ENCODE measurements at regions not wholly inside any gene's neighbourhood (a gene's known extent, or its start where the extent isn't known, plus 50 kb on each side); places are given as distances from the start of the nearest gene placed in this dataset.
"Not testable (repeated sequence)": the region's sequence is repeated elsewhere in the genome, so short reads cannot be mapped to it uniquely, and the experiment has no call there.

DNA sequence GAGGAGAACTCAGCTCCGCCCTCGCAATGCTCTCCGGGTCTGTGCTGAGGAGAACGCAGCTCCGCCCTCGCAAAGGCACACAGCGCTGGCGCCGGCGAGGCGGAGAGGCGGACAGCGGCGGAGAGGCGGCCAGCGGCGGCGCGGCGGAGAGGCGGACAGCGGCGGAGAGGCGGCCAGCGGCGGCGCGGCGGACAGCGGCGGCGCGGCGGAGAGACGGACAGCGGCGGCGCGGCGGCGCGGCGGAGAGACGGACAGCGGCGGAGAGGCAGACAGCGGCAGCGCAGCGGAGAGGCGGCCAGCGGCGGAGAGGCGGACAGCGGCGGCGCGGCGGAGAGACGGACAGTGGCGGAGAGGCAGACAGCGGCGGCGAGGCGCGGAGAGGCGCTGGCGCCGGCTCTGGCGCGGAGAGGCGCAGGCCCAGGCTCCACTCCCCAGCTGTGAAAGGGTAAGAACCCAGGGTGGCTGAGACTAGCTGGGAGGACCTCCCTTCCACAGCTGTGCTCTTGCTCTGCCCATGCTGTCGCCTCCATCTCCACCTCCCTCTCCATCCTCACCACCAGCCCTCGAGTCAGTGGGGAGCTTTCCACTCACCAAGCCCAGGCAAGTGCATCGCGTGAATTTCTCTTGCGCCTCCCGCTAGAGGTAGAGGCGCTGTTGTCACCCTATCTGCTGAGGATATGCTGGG, 2879.9 kb downstream of the RPIA start:
- WGBS, 2 donors, result 36 to 86% methylated on average over 71 to 78 of the region's 78 CpGs
- ATAC-seq (ENCODE audit: low FRiP score); H3K27me3 ChIP-seq (ENCODE audit: control insufficient read depth in 1 of 2, insufficient read depth in 2 of 2, low read length in 1 of 2); H3K36me3 ChIP-seq (ENCODE audit: control insufficient read depth in 1 of 2, insufficient read depth in 2 of 2, low read length in 1 of 2); H3K9me3 ChIP-seq (ENCODE audit: control insufficient read depth, low read length); H3K27ac ChIP-seq (ENCODE audit: low read depth in 1 of 2, low read length in 2 of 2); H3K4me1 ChIP-seq (ENCODE audit: control insufficient read depth in 1 of 2, insufficient read depth in 2 of 2, low read length in 2 of 2); intact Hi-C loops (cut with DNase I): not testable (repeated sequence)
- H3K4me3 ChIP-seq (ENCODE audit: low read length in 2 of 2), result peak overlapping the region in 1 of 2 donors; percentile 45
- peak; percentile 59 to 76 for DNase-seq

DNA sequence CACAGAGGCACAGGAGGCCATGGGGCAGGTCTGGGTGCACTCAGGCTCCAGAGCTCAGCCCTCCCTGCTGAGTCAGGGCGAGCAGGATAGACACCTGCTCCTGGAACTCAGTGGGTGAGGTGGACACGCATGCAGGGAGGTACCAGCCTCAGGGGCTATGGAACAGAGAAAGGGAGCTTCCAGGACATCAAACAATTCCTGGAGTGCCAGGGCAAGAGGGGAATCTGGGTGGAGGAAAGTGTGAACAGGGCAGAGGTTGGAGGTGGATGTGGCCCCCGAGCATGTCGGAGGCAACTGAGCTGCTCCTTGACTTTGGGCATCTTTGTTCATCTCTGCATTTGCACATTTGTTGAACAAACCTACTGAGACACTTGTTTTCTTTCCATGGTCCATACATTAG, 2881.5 kb downstream of the RPIA start:
- H3K27me3 ChIP-seq (ENCODE audit: control insufficient read depth in 1 of 2, insufficient read depth in 2 of 2, low read length in 1 of 2); H3K4me3 ChIP-seq (ENCODE audit: low read length in 2 of 2); H3K4me1 ChIP-seq (ENCODE audit: control insufficient read depth in 1 of 2, insufficient read depth in 2 of 2, low read length in 2 of 2); DNase-seq; ATAC-seq (ENCODE audit: low FRiP score); H3K36me3 ChIP-seq (ENCODE audit: control insufficient read depth in 1 of 2, insufficient read depth in 2 of 2, low read length in 1 of 2); H3K9me3 ChIP-seq (ENCODE audit: control insufficient read depth, low read length); intact Hi-C loops (cut with DNase I); H3K27ac ChIP-seq (ENCODE audit: low read depth in 1 of 2, low read length in 2 of 2): not testable (repeated sequence)
- WGBS, 2 donors, result 82 to 86% methylated on average over 4 of the region's 4 CpGs

DNA sequence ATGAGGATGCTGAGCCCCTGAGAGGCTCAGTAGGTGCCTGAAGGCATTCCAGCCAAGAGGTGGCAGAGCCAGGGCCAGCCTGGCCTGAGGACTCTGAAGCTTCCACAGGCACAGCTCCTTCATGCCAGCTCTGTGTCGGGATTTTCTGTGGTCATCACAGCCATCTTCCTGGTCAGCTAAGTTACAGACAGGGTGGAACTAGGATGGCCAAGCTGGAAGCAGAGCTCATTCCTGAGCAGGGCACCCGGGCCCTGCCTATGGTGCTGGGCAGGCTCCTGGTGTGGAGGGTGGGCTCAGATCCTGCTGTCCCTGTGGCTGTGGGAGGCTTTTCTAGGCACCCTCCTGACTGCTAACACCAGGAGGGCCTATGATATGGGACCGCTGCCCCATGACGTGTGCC, 2882.3 kb downstream of the RPIA start:
- H3K9me3 ChIP-seq (ENCODE audit: control insufficient read depth, low read length); DNase-seq; intact Hi-C loops (cut with DNase I); H3K4me3 ChIP-seq (ENCODE audit: low read length in 2 of 2); H3K27ac ChIP-seq (ENCODE audit: low read depth in 1 of 2, low read length in 2 of 2); H3K4me1 ChIP-seq (ENCODE audit: control insufficient read depth in 1 of 2, insufficient read depth in 2 of 2, low read length in 2 of 2); ATAC-seq (ENCODE audit: low FRiP score); H3K36me3 ChIP-seq (ENCODE audit: control insufficient read depth in 1 of 2, insufficient read depth in 2 of 2, low read length in 1 of 2); H3K27me3 ChIP-seq (ENCODE audit: control insufficient read depth in 1 of 2, insufficient read depth in 2 of 2, low read length in 1 of 2): not testable (repeated sequence)
- 80 to 87% methylated on average over 2 of the region's 4 CpGs for WGBS, 2 donors

DNA sequence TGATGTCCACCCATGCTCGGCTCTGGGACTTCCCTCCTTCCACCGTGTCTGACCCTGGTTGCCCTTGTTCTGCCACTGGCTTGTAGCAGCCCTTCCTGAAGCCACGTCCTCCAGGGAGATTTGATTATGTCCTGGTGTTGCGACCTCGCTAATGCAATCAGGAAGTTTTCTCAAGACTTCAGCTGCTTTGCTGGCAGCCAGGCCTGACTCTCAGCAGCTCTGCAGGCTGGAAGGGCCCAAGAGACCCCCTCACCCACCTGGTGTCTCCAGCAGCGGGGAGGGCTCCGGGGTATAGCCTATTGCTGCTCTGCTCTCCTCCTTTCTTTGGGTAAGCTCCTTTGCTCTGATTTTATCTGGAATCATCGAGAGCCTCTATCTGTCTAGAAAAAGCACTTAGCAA, 2882.8 kb downstream of the RPIA start:
- H3K4me1 ChIP-seq (ENCODE audit: control insufficient read depth in 1 of 2, insufficient read depth in 2 of 2, low read length in 2 of 2); H3K9me3 ChIP-seq (ENCODE audit: control insufficient read depth, low read length); DNase-seq; H3K36me3 ChIP-seq (ENCODE audit: control insufficient read depth in 1 of 2, insufficient read depth in 2 of 2, low read length in 1 of 2); H3K27ac ChIP-seq (ENCODE audit: low read depth in 1 of 2, low read length in 2 of 2); ATAC-seq (ENCODE audit: low FRiP score); intact Hi-C loops (cut with DNase I); H3K27me3 ChIP-seq (ENCODE audit: control insufficient read depth in 1 of 2, insufficient read depth in 2 of 2, low read length in 1 of 2); H3K4me3 ChIP-seq (ENCODE audit: low read length in 2 of 2): not testable (repeated sequence)
- WGBS, 2 donors, result 67 to 84% methylated on average over 5 to 6 of the region's 8 CpGs

DNA sequence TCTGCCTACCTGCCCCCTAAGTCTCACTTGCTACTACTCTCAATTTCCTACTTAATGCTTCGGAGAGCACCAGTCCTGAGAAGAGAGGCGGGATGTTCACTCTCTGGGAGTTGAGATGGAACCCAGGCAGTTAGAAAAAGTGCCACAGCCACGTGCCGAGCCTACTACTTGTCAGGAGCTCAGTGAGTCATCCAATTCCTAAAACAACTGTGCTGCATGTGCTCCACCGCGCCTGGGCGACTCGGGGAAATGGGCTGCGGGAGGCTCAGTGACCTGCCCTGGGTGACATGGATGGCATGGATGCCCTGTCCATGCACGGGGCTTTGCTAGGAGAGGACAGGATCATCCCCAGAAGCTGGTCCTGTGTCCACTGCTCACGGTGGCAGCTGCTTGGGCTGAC, 2884.2 kb downstream of the RPIA start:
- H3K9me3 ChIP-seq (ENCODE audit: control insufficient read depth, low read length); intact Hi-C loops (cut with DNase I): not testable (repeated sequence)
- 73 to 74% methylated on average over 11 of the region's 11 CpGs for WGBS, 2 donors

DNA sequence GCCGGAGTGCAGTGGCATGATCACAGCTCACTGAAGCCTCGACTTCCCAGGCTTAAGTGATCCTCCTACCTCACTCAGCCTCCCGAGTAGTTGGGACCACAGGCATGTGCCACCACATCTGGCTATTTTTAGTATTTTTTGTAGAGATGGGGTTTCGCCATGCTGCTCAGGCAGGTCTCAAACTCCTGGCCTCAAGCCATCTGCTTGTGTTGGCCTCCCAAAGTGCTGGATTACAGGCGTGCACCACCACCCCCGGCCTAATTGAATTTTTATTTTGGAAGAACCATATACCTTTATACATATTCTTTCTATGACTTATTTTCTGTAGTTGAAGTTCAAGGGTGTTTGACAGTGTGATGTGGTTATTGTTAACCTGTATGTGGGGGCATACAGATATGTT, 2885.9 kb downstream of the RPIA start:
- intact Hi-C loops (cut with DNase I); H3K4me3 ChIP-seq (ENCODE audit: low read length in 2 of 2); DNase-seq; H3K36me3 ChIP-seq (ENCODE audit: control insufficient read depth in 1 of 2, insufficient read depth in 2 of 2, low read length in 1 of 2); H3K27me3 ChIP-seq (ENCODE audit: control insufficient read depth in 1 of 2, insufficient read depth in 2 of 2, low read length in 1 of 2); H3K9me3 ChIP-seq (ENCODE audit: control insufficient read depth, low read length); H3K27ac ChIP-seq (ENCODE audit: low read depth in 1 of 2, low read length in 2 of 2); ATAC-seq (ENCODE audit: low FRiP score); H3K4me1 ChIP-seq (ENCODE audit: control insufficient read depth in 1 of 2, insufficient read depth in 2 of 2, low read length in 2 of 2): not testable (repeated sequence)
- 77 to 83% methylated on average over 6 of the region's 6 CpGs for WGBS, 2 donors

More for the DNA sequence above, 2884.2 kb downstream of the RPIA start:
- H3K36me3 ChIP-seq (ENCODE audit: control insufficient read depth in 1 of 2, insufficient read depth in 2 of 2, low read length in 1 of 2); H3K4me1 ChIP-seq (ENCODE audit: control insufficient read depth in 1 of 2, insufficient read depth in 2 of 2, low read length in 2 of 2); DNase-seq; H3K27me3 ChIP-seq (ENCODE audit: control insufficient read depth in 1 of 2, insufficient read depth in 2 of 2, low read length in 1 of 2); H3K27ac ChIP-seq (ENCODE audit: low read depth in 1 of 2, low read length in 2 of 2); ATAC-seq (ENCODE audit: low FRiP score); H3K4me3 ChIP-seq (ENCODE audit: low read length in 2 of 2): not testable (repeated sequence)

DNA sequence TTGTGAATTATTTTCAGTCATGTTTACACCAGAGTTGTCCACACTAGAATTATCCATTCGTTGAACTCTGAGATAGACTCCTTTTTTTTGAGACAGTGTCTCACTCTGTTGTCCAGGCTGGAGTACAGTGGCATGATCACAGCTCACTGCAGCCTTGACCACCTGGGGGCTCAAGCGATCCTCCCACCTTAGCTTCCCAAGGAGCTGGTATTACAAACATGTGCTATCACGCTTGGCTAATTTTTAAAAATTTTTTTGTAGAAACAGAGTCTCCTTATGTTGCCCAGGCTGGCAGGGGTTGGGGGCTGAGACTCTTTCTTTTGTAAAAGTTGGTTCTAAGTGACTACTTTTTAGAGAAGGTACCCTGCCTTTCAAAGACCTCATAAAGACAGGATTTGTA, 2887.2 kb downstream of the RPIA start:
- intact Hi-C loops (cut with DNase I); H3K36me3 ChIP-seq (ENCODE audit: control insufficient read depth in 1 of 2, insufficient read depth in 2 of 2, low read length in 1 of 2); H3K27me3 ChIP-seq (ENCODE audit: control insufficient read depth in 1 of 2, insufficient read depth in 2 of 2, low read length in 1 of 2); H3K4me3 ChIP-seq (ENCODE audit: low read length in 2 of 2); H3K9me3 ChIP-seq (ENCODE audit: control insufficient read depth, low read length); DNase-seq; ATAC-seq (ENCODE audit: low FRiP score); H3K4me1 ChIP-seq (ENCODE audit: control insufficient read depth in 1 of 2, insufficient read depth in 2 of 2, low read length in 2 of 2); H3K27ac ChIP-seq (ENCODE audit: low read depth in 1 of 2, low read length in 2 of 2): not testable (repeated sequence)
- WGBS, 2 donors, result 58 to 66% methylated on average over 3 of the region's 3 CpGs

DNA sequence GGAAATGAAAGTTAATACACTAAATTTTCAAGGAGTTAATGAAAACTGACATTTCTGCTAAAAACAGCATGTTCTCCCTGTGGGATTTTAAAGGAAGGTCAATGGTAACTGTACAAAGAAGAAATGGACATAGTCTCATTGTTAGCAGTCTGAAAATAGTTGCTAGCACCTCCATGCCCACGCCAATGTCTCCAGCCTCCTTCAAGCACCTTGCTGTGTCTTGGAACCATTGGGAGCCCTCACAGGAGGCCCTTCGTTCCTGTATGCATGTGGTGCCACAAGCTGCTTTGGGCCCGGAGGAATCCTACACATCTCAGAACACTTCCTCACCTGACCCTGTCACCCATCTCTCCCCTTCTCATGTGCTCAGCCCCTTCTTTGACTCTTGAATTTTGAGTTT, 2888.1 kb downstream of the RPIA start:
- not testable (repeated sequence) for DNase-seq

DNA sequence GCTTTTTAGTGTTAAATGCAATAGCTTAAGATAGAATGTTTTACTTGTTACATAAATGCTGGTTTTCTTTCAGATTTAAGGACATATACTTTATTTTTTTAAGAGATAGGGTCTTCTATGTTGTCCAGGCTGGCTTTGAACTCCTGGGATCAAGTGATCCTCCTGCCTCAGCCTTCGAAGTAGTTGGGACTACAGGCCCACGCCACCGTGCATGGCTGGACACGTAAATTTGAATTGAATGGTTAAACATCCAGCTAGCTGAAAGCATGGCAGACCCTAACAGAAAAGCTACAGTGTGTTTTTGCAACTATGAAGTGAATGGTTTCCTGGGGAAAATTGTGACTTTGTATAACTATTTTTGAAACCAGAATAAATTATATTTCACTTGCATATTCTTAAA, 2888.6 kb downstream of the RPIA start:
- ATAC-seq (ENCODE audit: low FRiP score); intact Hi-C loops (cut with DNase I); H3K4me3 ChIP-seq (ENCODE audit: low read length in 2 of 2); H3K4me1 ChIP-seq (ENCODE audit: control insufficient read depth in 1 of 2, insufficient read depth in 2 of 2, low read length in 2 of 2); H3K36me3 ChIP-seq (ENCODE audit: control insufficient read depth in 1 of 2, insufficient read depth in 2 of 2, low read length in 1 of 2); H3K9me3 ChIP-seq (ENCODE audit: control insufficient read depth, low read length); DNase-seq; H3K27ac ChIP-seq (ENCODE audit: low read depth in 1 of 2, low read length in 2 of 2); H3K27me3 ChIP-seq (ENCODE audit: control insufficient read depth in 1 of 2, insufficient read depth in 2 of 2, low read length in 1 of 2): not testable (repeated sequence)
- 79 to 87% methylated on average over 4 of the region's 4 CpGs for WGBS, 2 donors

More for the DNA sequence above, 2888.1 kb downstream of the RPIA start:
- H3K36me3 ChIP-seq (ENCODE audit: control insufficient read depth in 1 of 2, insufficient read depth in 2 of 2, low read length in 1 of 2); ATAC-seq (ENCODE audit: low FRiP score); H3K27ac ChIP-seq (ENCODE audit: low read depth in 1 of 2, low read length in 2 of 2); H3K4me1 ChIP-seq (ENCODE audit: control insufficient read depth in 1 of 2, insufficient read depth in 2 of 2, low read length in 2 of 2); H3K27me3 ChIP-seq (ENCODE audit: control insufficient read depth in 1 of 2, insufficient read depth in 2 of 2, low read length in 1 of 2); intact Hi-C loops (cut with DNase I); H3K9me3 ChIP-seq (ENCODE audit: control insufficient read depth, low read length); H3K4me3 ChIP-seq (ENCODE audit: low read length in 2 of 2): not testable (repeated sequence)
- WGBS, 2 donors, result 69 to 78% methylated on average over 3 of the region's 3 CpGs
